ENCODE measurements at regions not wholly inside any gene's neighbourhood (a gene's known extent, or its start where the extent isn't known, plus 50 kb on each side); places are given as distances from the start of the nearest gene placed in this dataset.

DNA sequence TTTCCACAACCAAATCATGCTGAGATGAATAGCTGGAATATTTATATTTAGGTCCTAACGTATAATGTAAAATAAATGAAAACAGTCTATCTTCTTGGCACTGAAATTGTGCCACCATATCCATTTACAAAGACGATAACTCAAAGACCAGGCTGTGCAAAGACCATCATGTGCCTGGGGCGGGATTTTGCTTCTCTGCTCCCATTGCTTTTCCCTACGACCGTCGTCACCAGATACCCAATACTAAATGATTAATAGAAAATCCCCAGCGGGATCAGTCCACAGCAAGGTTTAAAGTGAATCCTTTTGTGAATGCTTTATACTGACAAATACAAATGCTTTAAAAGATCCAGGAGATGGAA is 194.3 kb upstream of the ARL4C start:
- H3K4me1 Mint-ChIP-seq, result peaks cover 33 to 45% of the 10 kb centered on the region in 2 experiments

More for the DNA sequence above, 194.3 kb upstream of the ARL4C start:
- Histone ChIP-seq H2AK5ac (ENCODE audit: insufficient read length, low read length) (no peak overlapping the region), H2BK20ac (ENCODE audit: low read depth, low read length, poor library complexity, severe bottlenecking) (no peak overlapping the region), H3T11ph (ENCODE audit: low read length) (no peak overlapping the region), H3K4me2 (ENCODE audit: insufficient read depth, insufficient read length, low read length) (no peak overlapping the region), H3K9me3 (ENCODE audit: control insufficient read depth, low read depth, low read length) (peaks cover 10% of the 10 kb centered on the region), H3K23me2 (ENCODE audit: insufficient read length, low read depth, low read length, poor library complexity, severe bottlenecking) (no peaks in the 10 kb centered on the region), H3K27ac (ENCODE audit: insufficient read length, low read depth, low read length) (no peak overlapping the region), H3K23ac (ENCODE audit: insufficient read length, low read depth, low read length) (no peak overlapping the region), H4K91ac (ENCODE audit: insufficient read length, low read depth, low read length) (no peak overlapping the region), H3K4ac (ENCODE audit: low read depth, low read length) (no peak overlapping the region), H3K27me3 (ENCODE audit: insufficient read depth, low read length) (no peaks in the 10 kb centered on the region), H3K9ac (ENCODE audit: extremely low read depth, insufficient read length, low read length) (no peak overlapping the region), H3K79me1 (ENCODE audit: insufficient read depth, low read depth, low read length, poor library complexity, severe bottlenecking) (no peaks in the 10 kb centered on the region), H3K79me2 (ENCODE audit: insufficient read depth, low read length) (no peaks in the 10 kb centered on the region), H2AFZ (ENCODE audit: low read length) (no peak overlapping the region), H3K14ac (ENCODE audit: insufficient read depth, low read length) (no peak overlapping the region), H2BK12ac (ENCODE audit: insufficient read length, low read depth, low read length) (no peak overlapping the region), H4K8ac (replicated peaks; ENCODE audit: insufficient read length, low read depth, low read length) (no peak overlapping the region), H4K20me1 (ENCODE audit: control insufficient read depth, insufficient read depth, insufficient read length) (peaks cover 7% of the 10 kb centered on the region), H4K5ac (ENCODE audit: insufficient read length, low read depth, low read length) (no peak overlapping the region), H3K18ac (ENCODE audit: insufficient read length, low read depth, low read length) (no peak overlapping the region), H2BK5ac (ENCODE audit: insufficient read length, low read length) (no peak overlapping the region), H3K56ac (ENCODE audit: insufficient read length, low read depth, low read length) (no peak overlapping the region), H2BK15ac (ENCODE audit: low read depth, low read length) (no peak overlapping the region), H3K4me1 (ENCODE audit: insufficient read depth, low read length) (peaks cover 5% of the 10 kb centered on the region; the same call in 1 of the 2 replicates), H2BK120ac (ENCODE audit: low read depth, low read length, poor library complexity, severe bottlenecking) (no peak overlapping the region)
- H3K27ac Mint-ChIP-seq, result no peak overlapping the region
- H3K27me3 Mint-ChIP-seq (ENCODE audit: low read depth), result no peaks in the 10 kb centered on the region; the same call in none of the 2 replicates
- no peak overlapping the region for H3K4me3 Mint-ChIP-seq
- no peak for TF ChIP-seq CTCF (conservative IDR thresholded peaks at IDR 0.05)
- H3K9me3 Mint-ChIP-seq, result peaks cover 23% of the 10 kb centered on the region in 2 experiments
- no CpG with 5 or more reads among the region's 7 CpGs for WGBS (ENCODE audit: extremely low coverage, insufficient read length, low lambda C conversion rate)
- peaks cover 18 to 35% (median 19%) of the 10 kb centered on the region in 3 experiments for H3K36me3 Mint-ChIP-seq (ENCODE audit: insufficient read depth in 1 of 3, low read depth in 3 of 3)
- DNase-seq, result no peak
